Liver (tissue), 3 donors: ENCODE measurements at regions not wholly inside any gene's neighbourhood (a gene's known extent, or its start where the extent isn't known, plus 50 kb on each side); places are given as distances from the start of the nearest gene placed in this dataset.

Source experiments
- GABPA ChIP-seq, 2 donors: IDR thresholded peaks in 1 of 2; conservative IDR thresholded peaks in 1 of 2; 2 replicates each; pipeline ENCODE4 v1.6.1; 2016; ENCODE audit warnings: antibody characterized with exemption in 2 of 2, mild to moderate bottlenecking in 1 of 2, moderate library complexity in 1 of 2
- HNF4G ChIP-seq: IDR thresholded peaks from 2 replicates; pipeline ENCODE4 v1.6.1; 2016; ENCODE audit warnings: antibody characterized with exemption
- JUND ChIP-seq, 2 donors: IDR thresholded peaks; 2 replicates each; pipeline ENCODE4 v1.6.1; 2016; ENCODE audit warnings: antibody characterized with exemption in 2 of 2
- RXRA ChIP-seq, 2 donors: IDR thresholded peaks; 2 replicates each; pipeline ENCODE4 v1.6.1; 2017 to 2018; ENCODE audit warnings: antibody characterized with exemption in 2 of 2, mild to moderate bottlenecking in 1 of 2
- YY1 ChIP-seq: IDR thresholded peaks from 2 replicates; pipeline ENCODE4 v1.6.1; 2016; ENCODE audit warnings: antibody characterized with exemption, mild to moderate bottlenecking
- TF ChIP-seq, protein P1 (sequence below): IDR thresholded peaks from 2 replicates; pipeline ENCODE4 v1.6.1; 2016; ENCODE audit warnings: antibody characterized with exemption
- TF ChIP-seq, protein P2 (sequence below): fragments of 150-350 bp; IDR thresholded peaks from 2 replicates; pipeline ENCODE4 v1.5.1; 2017; ENCODE audit warnings: improper control_type of control experiment, low read depth, low read length; ENCODE audit not compliant: missing input control
- TF ChIP-seq, protein P3 (sequence below): IDR thresholded peaks from 2 replicates; pipeline ENCODE4 v1.6.1; 2016; ENCODE audit warnings: antibody characterized with exemption
- donor health status: healthy.
- donor health status: healthy.

DNA sequence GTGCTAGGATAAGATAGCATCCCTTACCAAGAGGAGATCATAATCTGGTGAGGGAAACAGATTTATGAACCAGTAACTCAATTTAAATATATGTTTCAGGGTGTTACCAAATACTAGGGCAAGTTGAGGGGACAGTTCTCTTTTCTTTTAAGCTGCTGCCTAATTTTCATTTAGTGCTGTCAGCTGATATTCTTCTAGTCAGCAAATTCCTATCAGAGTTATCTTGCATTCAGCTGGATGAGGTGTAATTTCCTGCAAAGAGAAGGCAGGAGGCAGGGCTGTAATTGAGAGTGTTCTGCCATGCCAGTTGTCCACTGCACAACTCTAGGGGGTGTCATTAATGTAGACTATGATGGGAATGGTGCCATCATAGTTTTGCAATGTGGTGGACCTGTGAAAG, 141.3 kb upstream of the LHCGR start:
- TF ChIP-seq, protein P1, sequence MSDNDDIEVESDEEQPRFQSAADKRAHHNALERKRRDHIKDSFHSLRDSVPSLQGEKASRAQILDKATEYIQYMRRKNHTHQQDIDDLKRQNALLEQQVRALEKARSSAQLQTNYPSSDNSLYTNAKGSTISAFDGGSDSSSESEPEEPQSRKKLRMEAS: no peak
- TF ChIP-seq, protein P2, sequence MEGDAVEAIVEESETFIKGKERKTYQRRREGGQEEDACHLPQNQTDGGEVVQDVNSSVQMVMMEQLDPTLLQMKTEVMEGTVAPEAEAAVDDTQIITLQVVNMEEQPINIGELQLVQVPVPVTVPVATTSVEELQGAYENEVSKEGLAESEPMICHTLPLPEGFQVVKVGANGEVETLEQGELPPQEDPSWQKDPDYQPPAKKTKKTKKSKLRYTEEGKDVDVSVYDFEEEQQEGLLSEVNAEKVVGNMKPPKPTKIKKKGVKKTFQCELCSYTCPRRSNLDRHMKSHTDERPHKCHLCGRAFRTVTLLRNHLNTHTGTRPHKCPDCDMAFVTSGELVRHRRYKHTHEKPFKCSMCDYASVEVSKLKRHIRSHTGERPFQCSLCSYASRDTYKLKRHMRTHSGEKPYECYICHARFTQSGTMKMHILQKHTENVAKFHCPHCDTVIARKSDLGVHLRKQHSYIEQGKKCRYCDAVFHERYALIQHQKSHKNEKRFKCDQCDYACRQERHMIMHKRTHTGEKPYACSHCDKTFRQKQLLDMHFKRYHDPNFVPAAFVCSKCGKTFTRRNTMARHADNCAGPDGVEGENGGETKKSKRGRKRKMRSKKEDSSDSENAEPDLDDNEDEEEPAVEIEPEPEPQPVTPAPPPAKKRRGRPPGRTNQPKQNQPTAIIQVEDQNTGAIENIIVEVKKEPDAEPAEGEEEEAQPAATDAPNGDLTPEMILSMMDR: no peak
- TF ChIP-seq JUND (IDR thresholded peaks at IDR 0.05) (no peak), YY1 (no peak), HNF4G (no peak), GABPA (IDR thresholded peaks at IDR 0.05 in 1 of 2, conservative IDR thresholded peaks at IDR 0.05 in 1 of 2) (no peak), RXRA (IDR thresholded peaks at IDR 0.05) (no peak)
- TF ChIP-seq, protein P3, sequence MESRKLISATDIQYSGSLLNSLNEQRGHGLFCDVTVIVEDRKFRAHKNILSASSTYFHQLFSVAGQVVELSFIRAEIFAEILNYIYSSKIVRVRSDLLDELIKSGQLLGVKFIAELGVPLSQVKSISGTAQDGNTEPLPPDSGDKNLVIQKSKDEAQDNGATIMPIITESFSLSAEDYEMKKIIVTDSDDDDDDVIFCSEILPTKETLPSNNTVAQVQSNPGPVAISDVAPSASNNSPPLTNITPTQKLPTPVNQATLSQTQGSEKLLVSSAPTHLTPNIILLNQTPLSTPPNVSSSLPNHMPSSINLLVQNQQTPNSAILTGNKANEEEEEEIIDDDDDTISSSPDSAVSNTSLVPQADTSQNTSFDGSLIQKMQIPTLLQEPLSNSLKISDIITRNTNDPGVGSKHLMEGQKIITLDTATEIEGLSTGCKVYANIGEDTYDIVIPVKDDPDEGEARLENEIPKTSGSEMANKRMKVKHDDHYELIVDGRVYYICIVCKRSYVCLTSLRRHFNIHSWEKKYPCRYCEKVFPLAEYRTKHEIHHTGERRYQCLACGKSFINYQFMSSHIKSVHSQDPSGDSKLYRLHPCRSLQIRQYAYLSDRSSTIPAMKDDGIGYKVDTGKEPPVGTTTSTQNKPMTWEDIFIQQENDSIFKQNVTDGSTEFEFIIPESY: no peak
